ENCODE measurements at regions not wholly inside any gene's neighbourhood (a gene's known extent, or its start where the extent isn't known, plus 50 kb on each side); places are given as distances from the start of the nearest gene placed in this dataset.

DNA sequence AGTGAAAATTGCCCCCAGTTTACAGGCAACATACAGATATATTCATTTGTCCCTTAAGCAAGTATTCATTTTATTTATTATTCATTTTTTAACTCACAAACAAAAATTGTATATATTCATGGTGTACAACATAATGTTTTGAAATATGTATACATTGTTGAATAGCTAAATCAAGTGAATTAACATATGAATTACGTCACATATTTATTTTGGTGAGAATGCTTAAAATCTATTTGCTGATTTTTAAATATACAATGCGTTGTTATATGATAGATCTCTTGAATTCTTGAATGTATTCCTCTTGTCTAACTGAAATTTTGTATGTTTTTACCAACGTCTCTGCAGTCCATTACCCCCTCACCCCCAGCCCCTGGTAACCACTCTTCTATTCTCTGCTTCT is 63.4 kb upstream of the CDH13 start:
- TF ChIP-seq CTCF (IDR thresholded peaks at IDR 0.05) = no peak
- TF ChIP-seq POLR2A (IDR thresholded peaks at IDR 0.05) = no peak
- no peak for TF ChIP-seq EP300 (IDR thresholded peaks at IDR 0.05)
